ENCODE measurements at regions not wholly inside any gene's neighbourhood (a gene's known extent, or its start where the extent isn't known, plus 50 kb on each side); places are given as distances from the start of the nearest gene placed in this dataset.

DNA sequence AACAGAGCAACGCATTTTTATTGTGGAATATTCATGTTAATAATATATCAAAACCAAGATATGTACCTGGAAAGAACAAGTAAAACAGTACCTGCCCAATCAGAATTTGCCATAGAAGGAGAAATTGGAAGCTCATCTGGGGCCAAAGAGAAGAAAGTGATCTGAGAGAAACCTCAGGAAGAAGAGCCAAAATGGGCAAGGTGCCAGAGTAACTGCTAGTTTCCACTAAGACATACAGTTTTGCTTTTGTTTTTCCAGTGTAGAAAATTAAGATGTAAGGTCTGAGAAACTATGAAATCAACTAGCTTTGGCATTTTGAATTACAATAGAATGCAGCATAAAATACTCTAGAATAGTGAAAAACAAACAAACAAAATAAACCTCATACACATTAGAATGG lies 2201.2 kb downstream of the ARAP2 start:
- ChIA-PET CTCF (no interaction called here), POLR2A (no interaction called here)
- H3K36me3 Mint-ChIP-seq (ENCODE audit: low read depth) = no peaks in the 10 kb centered on the region
- H3K27ac Mint-ChIP-seq = no peak overlapping the region
- intact Hi-C loops (cut with micrococcal nuclease) = no loop called here
- TF ChIP-seq, protein P1, sequence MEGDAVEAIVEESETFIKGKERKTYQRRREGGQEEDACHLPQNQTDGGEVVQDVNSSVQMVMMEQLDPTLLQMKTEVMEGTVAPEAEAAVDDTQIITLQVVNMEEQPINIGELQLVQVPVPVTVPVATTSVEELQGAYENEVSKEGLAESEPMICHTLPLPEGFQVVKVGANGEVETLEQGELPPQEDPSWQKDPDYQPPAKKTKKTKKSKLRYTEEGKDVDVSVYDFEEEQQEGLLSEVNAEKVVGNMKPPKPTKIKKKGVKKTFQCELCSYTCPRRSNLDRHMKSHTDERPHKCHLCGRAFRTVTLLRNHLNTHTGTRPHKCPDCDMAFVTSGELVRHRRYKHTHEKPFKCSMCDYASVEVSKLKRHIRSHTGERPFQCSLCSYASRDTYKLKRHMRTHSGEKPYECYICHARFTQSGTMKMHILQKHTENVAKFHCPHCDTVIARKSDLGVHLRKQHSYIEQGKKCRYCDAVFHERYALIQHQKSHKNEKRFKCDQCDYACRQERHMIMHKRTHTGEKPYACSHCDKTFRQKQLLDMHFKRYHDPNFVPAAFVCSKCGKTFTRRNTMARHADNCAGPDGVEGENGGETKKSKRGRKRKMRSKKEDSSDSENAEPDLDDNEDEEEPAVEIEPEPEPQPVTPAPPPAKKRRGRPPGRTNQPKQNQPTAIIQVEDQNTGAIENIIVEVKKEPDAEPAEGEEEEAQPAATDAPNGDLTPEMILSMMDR (IDR thresholded peaks at IDR 0.05) = no peak
- DNase-seq (no peak), ATAC-seq (ENCODE audit: low read depth) (no peak)
- H3K27me3 Mint-ChIP-seq = no peaks in the 10 kb centered on the region
- no peaks in the 10 kb centered on the region for H3K4me1 Mint-ChIP-seq
- H3K9me3 Mint-ChIP-seq = peaks cover 5% of the 10 kb centered on the region
- H3K4me3 Mint-ChIP-seq = no peak overlapping the region

DNA sequence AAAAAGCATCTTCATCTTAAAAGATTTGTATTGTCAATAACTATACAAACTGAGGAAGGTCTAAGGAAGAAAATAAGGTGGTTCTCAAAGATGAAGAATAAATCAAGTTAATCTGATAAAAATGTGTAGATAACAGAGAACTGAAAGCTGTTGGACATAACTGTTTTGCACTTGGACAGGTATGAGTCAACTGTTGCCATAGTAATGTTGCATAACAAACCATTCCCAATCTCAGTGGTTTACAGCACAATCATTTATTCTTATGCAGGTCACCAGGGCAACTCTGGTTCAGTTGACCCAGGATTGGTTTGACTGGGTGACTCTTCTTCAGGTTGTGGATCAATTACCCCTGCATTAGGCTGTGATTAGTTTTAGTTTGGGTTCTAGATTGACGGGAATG lies 2197.7 kb downstream of the ARAP2 start:
- no peaks in the 10 kb centered on the region for H3K27me3 Mint-ChIP-seq
- ChIA-PET POLR2A (no interaction called here), CTCF (no interaction called here)
- intact Hi-C loops (cut with micrococcal nuclease) = no loop called here
- TF ChIP-seq, protein P1 (IDR thresholded peaks at IDR 0.05) = no peak
- no peak overlapping the region for H3K4me3 Mint-ChIP-seq
- no peak for DNase-seq
- H3K4me1 Mint-ChIP-seq = no peaks in the 10 kb centered on the region
- H3K9me3 Mint-ChIP-seq = peaks cover 5% of the 10 kb centered on the region
- no peaks in the 10 kb centered on the region for H3K36me3 Mint-ChIP-seq (ENCODE audit: low read depth)
- H3K27ac Mint-ChIP-seq = no peak overlapping the region
- ATAC-seq (ENCODE audit: low read depth) = no peak

DNA sequence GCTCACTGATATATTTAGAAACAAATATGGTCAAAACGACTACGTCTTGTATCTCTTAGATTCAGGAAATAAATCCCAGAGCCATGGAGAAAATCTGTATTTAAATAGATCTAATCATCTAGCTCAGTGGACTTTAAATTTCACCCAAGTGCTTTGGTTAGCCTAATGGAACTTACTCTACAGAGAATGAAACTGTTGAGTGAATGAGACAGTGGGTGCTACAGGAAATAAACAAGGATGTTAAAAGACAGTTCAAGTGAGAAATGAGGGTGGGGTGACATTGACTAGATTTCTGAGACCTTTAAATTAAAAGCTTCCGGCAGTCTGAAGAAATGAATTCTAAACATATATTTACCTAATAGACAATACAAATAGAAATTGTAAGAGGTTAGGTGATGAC lies 2197.0 kb downstream of the ARAP2 start:
- Mint-ChIP-seq H3K4me3 (no peak overlapping the region), H3K4me1 (no peaks in the 10 kb centered on the region), H3K9me3 (peaks cover 5% of the 10 kb centered on the region), H3K27ac (no peak overlapping the region), H3K27me3 (no peaks in the 10 kb centered on the region), H3K36me3 (ENCODE audit: low read depth) (no peaks in the 10 kb centered on the region)
- TF ChIP-seq, protein P1 (IDR thresholded peaks at IDR 0.05) = no peak
- ChIA-PET CTCF (no interaction called here), POLR2A (no interaction called here)
- DNase-seq (no peak), ATAC-seq (ENCODE audit: low read depth) (no peak)
- intact Hi-C loops (cut with micrococcal nuclease) = no loop called here

DNA sequence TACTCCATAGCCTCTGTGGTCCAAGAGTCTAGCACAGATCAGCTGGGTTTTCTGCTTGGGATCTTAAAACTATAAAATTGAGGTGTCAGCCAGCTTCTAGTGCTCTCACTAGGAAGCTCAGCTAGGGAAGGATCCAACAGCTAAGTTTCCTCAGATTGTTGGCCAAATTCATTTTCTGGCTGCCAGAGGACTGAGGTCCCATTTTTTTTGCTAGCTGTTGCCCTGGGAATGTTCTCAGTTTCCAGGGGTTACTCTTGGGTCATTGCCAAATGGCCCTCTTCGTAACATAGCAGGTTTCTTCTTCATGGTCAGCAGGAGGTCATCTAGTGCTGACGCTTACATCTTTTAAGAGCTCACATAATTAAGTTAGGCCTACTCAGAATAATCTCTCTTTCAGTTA lies 2178.2 kb downstream of the ARAP2 start:
- ATAC-seq (ENCODE audit: low read depth) = no peak
- CTCF ChIA-PET = no interaction called here
- H3K27me3 Mint-ChIP-seq = no peaks in the 10 kb centered on the region
- intact Hi-C loops (cut with micrococcal nuclease) = no loop called here
- no peak for DNase-seq
- no peak overlapping the region for H3K27ac Mint-ChIP-seq
- H3K36me3 Mint-ChIP-seq (ENCODE audit: low read depth) = no peaks in the 10 kb centered on the region
- H3K4me1 Mint-ChIP-seq = no peaks in the 10 kb centered on the region
- peaks cover 2% of the 10 kb centered on the region for H3K9me3 Mint-ChIP-seq
- TF ChIP-seq, protein P1 (IDR thresholded peaks at IDR 0.05) = no peak
- POLR2A ChIA-PET = no interaction called here
- no peak overlapping the region for H3K4me3 Mint-ChIP-seq

DNA sequence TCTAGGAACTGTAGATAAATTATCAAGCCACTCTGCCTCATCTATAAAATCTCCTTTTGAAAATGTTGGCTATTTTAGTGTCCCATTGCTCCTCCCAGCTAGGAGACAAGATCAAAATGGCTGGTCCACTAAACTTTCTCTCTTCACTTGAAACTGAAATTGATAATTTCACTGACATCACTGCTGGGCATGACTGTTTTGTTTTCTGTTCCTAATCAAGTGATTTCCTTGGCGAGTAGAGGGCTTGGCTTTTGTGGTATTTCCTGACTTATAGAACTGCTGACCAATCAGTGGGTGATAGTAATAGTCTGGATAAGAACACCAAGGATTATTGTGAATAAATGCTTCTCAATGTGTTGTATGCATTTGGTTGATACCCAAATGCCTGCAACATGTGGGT lies 2152.9 kb downstream of the ARAP2 start:
- Mint-ChIP-seq H3K9me3 (no peaks in the 10 kb centered on the region), H3K36me3 (ENCODE audit: low read depth) (no peaks in the 10 kb centered on the region), H3K27ac (no peak overlapping the region), H3K4me1 (no peaks in the 10 kb centered on the region), H3K27me3 (no peaks in the 10 kb centered on the region), H3K4me3 (no peak overlapping the region)
- intact Hi-C loops (cut with micrococcal nuclease) = no loop called here
- DNase-seq (no peak), ATAC-seq (ENCODE audit: low read depth) (no peak)
- CTCF ChIA-PET = no interaction called here
- TF ChIP-seq, protein P1 (IDR thresholded peaks at IDR 0.05) = no peak
- POLR2A ChIA-PET = no interaction called here

All from activated B cell treated with CpG ODN at 0.5 μM for 24 hours (primary cell).